Left lung (tissue), 4 donors: ENCODE measurements at regions not wholly inside any gene's neighbourhood (a gene's known extent, or its start where the extent isn't known, plus 50 kb on each side); places are given as distances from the start of the nearest gene placed in this dataset.

ENCODE experiments used
- ATAC-seq: fragments of 200-7000 bp; cut with Tn5 transposase; one replicate; pipeline ENCODE4 v1.9.1; 2020; ENCODE audit warnings: moderate library complexity
- DNase-seq, 4 donors: peaks; one replicate each; pipeline ENCODE4 v3.0.0-alpha.2; 2013 to 2020
- H3K27ac ChIP-seq, 2 donors: fragments of 200-600 bp; sonication (generic) in 1 of 2; one replicate each; pipeline versions ENCODE4 v1.5.0 to v1.8.0; 2020 to 2021
- H3K27me3 ChIP-seq, 2 donors: fragments of 200-600 bp; sonication (generic) in 1 of 2; one replicate each; pipeline versions ENCODE4 v1.5.0 to v1.8.0; 2020 to 2021
- H3K36me3 ChIP-seq, 2 donors: fragments of 200-600 bp; sonication (generic) in 1 of 2; one replicate each; pipeline versions ENCODE4 v1.5.0 to v1.8.0; 2020 to 2021
- H3K4me1 ChIP-seq, 2 donors: fragments of 200-600 bp; one replicate each; pipeline ENCODE4 v1.8.0; 2021
- H3K4me3 ChIP-seq, 2 donors: fragments of 200-600 bp; sonication (generic) in 1 of 2; one replicate each; pipeline versions ENCODE4 v1.5.0 to v1.8.0; 2020 to 2021; ENCODE audit warnings: mild to moderate bottlenecking in 1 of 2
- H3K9me3 ChIP-seq, 2 donors: fragments of 200-600 bp; sonication (generic) in 1 of 2; one replicate each; pipeline versions ENCODE4 v1.5.0 to v1.8.0; 2020 to 2021
- CTCF ChIP-seq, 2 donors: fragments of 200-600 bp; sonication (generic) in 1 of 2; IDR thresholded peaks; one replicate each; pipeline versions ENCODE4 v1.5.0 to v1.8.0; 2021; ENCODE audit warnings: antibody characterized with exemption in 2 of 2
- intact Hi-C, 2 donors: fragments of 100-400 bp; cut with DNase I; formaldehyde crosslinking; loops; one replicate each; pipeline versions ENCODE4 v1.11.2 to v1.14.2; 2022
- donor health status: DM: no; HTN: yes; CAD: no.
- donor health status: DM: no; HTN: no; CAD: no.

GRCh38 chr20:63115651-63116411 lies 100.1 kb downstream of the YTHDF1 start:
- H3K27ac ChIP-seq, result no peak overlapping the region
- H3K4me1 ChIP-seq, result no peaks in the 10 kb centered on the region
- peaks cover 0 to 11% of the 10 kb centered on the region in 2 donors for H3K9me3 ChIP-seq
- no peaks in the 10 kb centered on the region for H3K36me3 ChIP-seq
- intact Hi-C loops, result loop anchor here in 1 of 2 donors (10.0 kb wide), 1 partner anchor 61 kb away; no protein-coding TSS in a partner anchor
- ATAC-seq (no peak), DNase-seq (no peak)
- H3K27me3 ChIP-seq, result peaks cover 0 to 85% of the 10 kb centered on the region in 2 donors
- no peak for TF ChIP-seq CTCF (IDR thresholded peaks at IDR 0.05)
- no peak overlapping the region for H3K4me3 ChIP-seq

DNA sequence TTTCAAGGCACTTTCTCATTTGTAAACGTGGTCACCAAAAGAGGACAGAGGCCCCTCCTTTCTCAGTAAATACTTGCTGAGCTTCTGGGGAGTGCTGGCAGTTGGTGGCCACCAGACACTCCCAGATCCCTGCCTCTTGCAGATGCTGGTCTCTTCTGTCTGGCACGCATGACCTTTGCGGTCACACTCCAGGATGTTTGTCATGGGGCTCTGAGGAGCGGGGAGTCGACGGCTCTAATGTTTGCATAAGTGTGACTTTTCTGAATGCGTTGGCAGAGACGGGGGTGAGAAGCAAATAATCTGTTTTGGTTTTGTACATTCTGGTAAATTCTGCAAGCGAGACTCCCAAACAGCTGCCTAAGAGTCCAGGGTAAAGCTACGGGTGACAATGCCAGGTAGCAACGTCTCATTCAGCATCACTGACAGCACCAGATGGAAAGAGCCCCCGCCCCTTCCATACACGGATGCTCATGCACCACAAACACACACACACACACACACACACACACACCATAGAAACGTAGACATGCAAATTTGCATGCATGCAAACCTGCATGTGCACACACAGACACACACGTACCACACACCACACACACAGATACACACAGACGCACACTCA lies 101.1 kb downstream of the YTHDF1 start:
- Histone ChIP-seq H3K27me3 (peaks cover 0 to 85% of the 10 kb centered on the region in 2 donors), H3K4me3 (no peak overlapping the region), H3K27ac (no peak overlapping the region), H3K9me3 (peaks cover 0 to 14% of the 10 kb centered on the region in 2 donors), H3K4me1 (no peaks in the 10 kb centered on the region), H3K36me3 (no peaks in the 10 kb centered on the region)
- intact Hi-C loops, result loop anchor here in 1 of 2 donors (10.0 kb wide), 1 partner anchor 60 kb away; no protein-coding TSS in a partner anchor
- no peak for DNase-seq
- no peak for ATAC-seq
- no peak for TF ChIP-seq CTCF (IDR thresholded peaks at IDR 0.05)

DNA sequence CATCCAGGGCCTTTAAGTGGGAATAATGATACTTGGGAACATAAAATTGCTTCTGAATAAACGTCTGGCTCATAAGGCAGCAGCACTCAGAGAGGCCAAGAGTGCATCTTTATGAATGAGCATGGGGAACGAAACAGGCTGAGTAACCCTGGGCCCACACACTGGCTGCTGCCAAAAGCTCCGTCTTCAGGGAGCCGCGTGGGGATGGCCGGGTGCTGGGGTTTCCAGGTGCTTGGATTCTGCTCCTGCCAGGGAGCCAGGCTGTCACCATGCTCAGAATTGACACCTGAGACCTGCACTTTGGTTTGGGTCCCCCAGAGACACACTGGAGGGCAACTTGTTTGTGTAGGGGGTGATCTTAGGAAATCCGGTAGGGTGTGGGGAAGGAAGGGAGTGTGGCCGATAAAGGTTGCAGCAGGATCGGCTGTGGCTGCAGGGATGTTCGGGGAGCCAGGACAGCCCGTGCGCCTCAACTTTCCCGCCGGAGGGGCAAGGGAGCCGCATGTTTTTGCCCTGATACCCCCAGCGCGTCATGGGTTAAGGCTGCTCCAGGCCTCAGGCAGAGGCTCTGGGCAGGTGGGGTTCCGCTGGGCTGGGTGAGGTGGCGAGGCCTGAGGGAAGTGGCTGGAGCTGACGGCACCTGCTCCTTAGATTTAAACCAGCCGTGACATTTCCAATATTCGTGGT lies 101.8 kb downstream of the YTHDF1 start:
- intact Hi-C loops, result loop anchor here in 1 of 2 donors (10.0 kb wide), 1 partner anchor 59 kb away; no protein-coding TSS in a partner anchor
- Histone ChIP-seq H3K36me3 (no peaks in the 10 kb centered on the region), H3K27ac (no peak overlapping the region), H3K4me1 (no peaks in the 10 kb centered on the region), H3K9me3 (peaks cover 0 to 14% of the 10 kb centered on the region in 2 donors), H3K4me3 (no peak overlapping the region), H3K27me3 (peaks cover 0 to 80% of the 10 kb centered on the region in 2 donors)
- ATAC-seq, result no peak
- peak in 1 of 4 donors; percentile 56 for DNase-seq
- no peak for TF ChIP-seq CTCF (IDR thresholded peaks at IDR 0.05)

DNA sequence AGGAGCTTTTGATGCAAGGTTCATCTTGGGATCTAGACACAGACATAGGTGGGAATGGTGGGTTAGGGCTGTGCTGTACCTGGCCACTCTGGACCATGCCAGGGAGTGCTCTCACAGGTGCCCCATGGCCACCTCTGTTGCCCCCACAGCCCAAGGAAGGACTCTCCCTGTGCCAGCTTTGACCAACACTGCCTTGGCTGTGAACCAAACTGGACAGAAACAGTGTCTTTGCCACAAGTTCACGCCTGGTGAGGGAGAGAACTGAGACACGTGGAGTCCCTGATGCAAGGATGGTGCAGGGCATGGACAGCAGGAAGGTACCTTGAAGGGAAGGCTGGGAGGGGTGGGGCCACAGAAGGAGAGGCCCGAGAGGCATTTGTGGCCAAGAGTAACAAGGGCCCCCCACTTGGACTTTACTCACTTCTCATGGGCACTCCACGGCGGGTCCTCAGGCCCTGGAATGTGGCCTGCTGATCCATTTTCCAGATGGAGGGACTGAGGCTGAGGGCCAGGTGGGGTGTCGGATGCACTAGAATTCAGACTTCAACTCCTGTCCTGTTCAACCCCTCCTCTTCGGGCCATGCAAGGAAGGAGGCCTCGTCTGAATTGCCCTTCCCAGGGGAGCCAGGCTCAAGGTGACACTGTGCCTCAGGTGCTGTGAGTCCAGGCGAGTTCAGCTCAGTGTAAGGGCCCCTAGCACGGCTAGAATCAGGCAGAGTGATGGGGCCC lies 103.3 kb downstream of the YTHDF1 start:
- intact Hi-C loops, result loop anchor here in 1 of 2 donors (10.0 kb wide), 1 partner anchor 58 kb away; no protein-coding TSS in a partner anchor
- no peak overlapping the region for H3K27ac ChIP-seq
- no peak overlapping the region for H3K4me3 ChIP-seq
- DNase-seq, result no peak
- no peaks in the 10 kb centered on the region for H3K36me3 ChIP-seq
- H3K4me1 ChIP-seq, result no peaks in the 10 kb centered on the region
- TF ChIP-seq CTCF (IDR thresholded peaks at IDR 0.05), result no peak
- ATAC-seq, result no peak
- peaks cover 0 to 67% of the 10 kb centered on the region in 2 donors for H3K27me3 ChIP-seq
- peaks cover 0 to 25% of the 10 kb centered on the region in 2 donors for H3K9me3 ChIP-seq
